Liver (tissue), 8 donors: ENCODE measurements at regions not wholly inside any gene's neighbourhood (a gene's known extent, or its start where the extent isn't known, plus 50 kb on each side); places are given as distances from the start of the nearest gene placed in this dataset.
"Not testable (repeated sequence)": the region's sequence is repeated elsewhere in the genome, so short reads cannot be mapped to it uniquely, and the experiment has no call there.

Source experiments
- DNase-seq: peaks from one replicate; pipeline ENCODE4 v3.0.0-alpha.2; 2017; ENCODE audit warnings: low spot score
- H3K27ac ChIP-seq, 2 donors: one replicate each; pipeline ENCODE4 v1.7.0; 2013; ENCODE audit warnings: inconsistent platforms in 2 of 2, low read length in 2 of 2, control low read depth in 1 of 2, low read depth in 1 of 2, mild to moderate bottlenecking in 1 of 2
- H3K27me3 ChIP-seq, 4 donors: one replicate each; pipeline versions ENCODE4 v1.6.1 to v1.7.0; 2013; ENCODE audit warnings: low read length in 3 of 4, inconsistent platforms in 1 of 4, mild to moderate bottlenecking in 1 of 4, moderate library complexity in 1 of 4; ENCODE audit not compliant: control insufficient read depth in 4 of 4, insufficient read depth in 4 of 4
- H3K36me3 ChIP-seq, 4 donors: one replicate each; pipeline versions ENCODE4 v1.6.1 to v1.7.0; 2013; ENCODE audit warnings: low read length in 3 of 4, mild to moderate bottlenecking in 3 of 4, low read depth in 1 of 4, moderate library complexity in 1 of 4; ENCODE audit not compliant: control insufficient read depth in 4 of 4, insufficient read depth in 3 of 4
- H3K4me1 ChIP-seq, 4 donors: one replicate each; pipeline versions ENCODE4 v1.6.1 to v1.7.0; 2013; ENCODE audit warnings: low read length in 3 of 4, mild to moderate bottlenecking in 3 of 4, moderate library complexity in 1 of 4; ENCODE audit not compliant: control insufficient read depth in 4 of 4, insufficient read depth in 4 of 4
- H3K4me3 ChIP-seq, 3 donors: one replicate each; pipeline versions ENCODE4 v1.6.1 to v1.7.0; 2013; ENCODE audit warnings: low read length in 3 of 3, control low read depth in 1 of 3, low read depth in 1 of 3, mild to moderate bottlenecking in 1 of 3
- H3K9ac ChIP-seq, 2 donors: one replicate each; pipeline ENCODE4 v1.7.0; 2013; ENCODE audit warnings: low read length in 2 of 2, mild to moderate bottlenecking in 2 of 2, moderate library complexity in 2 of 2, control low read depth in 1 of 2, low read depth in 1 of 2
- H3K9me3 ChIP-seq, 4 donors: one replicate each; pipeline versions ENCODE4 v1.6.1 to v1.7.0; 2013; ENCODE audit warnings: low read length in 3 of 4; ENCODE audit not compliant: control insufficient read depth in 4 of 4
- EGR1 ChIP-seq, 2 donors: IDR thresholded peaks; 2 replicates each; pipeline ENCODE4 v1.6.1; 2016 to 2018; ENCODE audit warnings: antibody characterized with exemption in 2 of 2, low read depth in 2 of 2
- FOXA1 ChIP-seq: IDR thresholded peaks from 2 replicates; pipeline ENCODE4 v1.6.1; 2016; ENCODE audit warnings: antibody characterized with exemption
- FOXA2 ChIP-seq: IDR thresholded peaks from 2 replicates; pipeline ENCODE4 v1.6.1; 2016; ENCODE audit warnings: antibody characterized with exemption
- GABPA ChIP-seq, 2 donors: IDR thresholded peaks in 1 of 2; conservative IDR thresholded peaks in 1 of 2; 2 replicates each; pipeline ENCODE4 v1.6.1; 2016; ENCODE audit warnings: antibody characterized with exemption in 2 of 2, mild to moderate bottlenecking in 1 of 2, moderate library complexity in 1 of 2
- HNF4A ChIP-seq, 2 donors: conservative IDR thresholded peaks; 2 replicates each; pipeline ENCODE4 v1.6.1; 2016; ENCODE audit warnings: antibody characterized with exemption in 2 of 2, mild to moderate bottlenecking in 2 of 2
- HNF4G ChIP-seq: IDR thresholded peaks from 2 replicates; pipeline ENCODE4 v1.6.1; 2016; ENCODE audit warnings: antibody characterized with exemption
- JUND ChIP-seq, 2 donors: IDR thresholded peaks; 2 replicates each; pipeline ENCODE4 v1.6.1; 2016; ENCODE audit warnings: antibody characterized with exemption in 2 of 2
- NR2F2 ChIP-seq: IDR thresholded peaks from 2 replicates; pipeline ENCODE4 v1.6.1; 2016; ENCODE audit warnings: antibody characterized with exemption
- RAD21 ChIP-seq, 2 donors: IDR thresholded peaks; 2 replicates each; pipeline ENCODE4 v1.6.1; 2016; ENCODE audit warnings: antibody characterized with exemption in 2 of 2, mild to moderate bottlenecking in 2 of 2
- RXRA ChIP-seq, 2 donors: IDR thresholded peaks; 2 replicates each; pipeline ENCODE4 v1.6.1; 2017 to 2018; ENCODE audit warnings: antibody characterized with exemption in 2 of 2, mild to moderate bottlenecking in 1 of 2
- SP1 ChIP-seq: IDR thresholded peaks from 2 replicates; pipeline ENCODE4 v1.6.1; 2018; ENCODE audit warnings: antibody characterized with exemption, mild to moderate bottlenecking
- TAF1 ChIP-seq: conservative IDR thresholded peaks from 2 replicates; pipeline ENCODE4 v1.6.1; 2016; ENCODE audit warnings: antibody characterized with exemption, mild to moderate bottlenecking
- YY1 ChIP-seq: IDR thresholded peaks from 2 replicates; pipeline ENCODE4 v1.6.1; 2016; ENCODE audit warnings: antibody characterized with exemption, mild to moderate bottlenecking
- WGBS: extraction: QIAGEN DNeasy Blood & Tissue Kit; methylation state at CpG from one replicate; pipeline ENCODE4 v1.1.7; 2013; 5-methylcytosine and 5-hydroxymethylcytosine counted together
- TF ChIP-seq, protein P1 (sequence below): IDR thresholded peaks from 2 replicates; pipeline ENCODE4 v1.6.1; 2016; ENCODE audit warnings: antibody characterized with exemption, mild to moderate bottlenecking
- TF ChIP-seq, protein P2 (sequence below): IDR thresholded peaks from 2 replicates; pipeline ENCODE4 v1.6.1; 2016; ENCODE audit warnings: antibody characterized with exemption
- TF ChIP-seq, protein P3 (sequence below): fragments of 150-350 bp; IDR thresholded peaks from 2 replicates; pipeline ENCODE4 v1.5.1; 2017; ENCODE audit warnings: improper control_type of control experiment, low read depth, low read length; ENCODE audit not compliant: missing input control
- TF ChIP-seq, protein P4 (sequence below): IDR thresholded peaks from 2 replicates; pipeline ENCODE4 v1.6.1; 2016; ENCODE audit warnings: antibody characterized with exemption
- TF ChIP-seq, protein P5 (sequence below): IDR thresholded peaks from 2 replicates; pipeline ENCODE4 v1.6.1; 2016; ENCODE audit warnings: antibody characterized with exemption
- donor health status: healthy.
- donor health status: healthy.
- donor health status: healthy.
- donor health status: healthy.
- donor health status: healthy.

DNA sequence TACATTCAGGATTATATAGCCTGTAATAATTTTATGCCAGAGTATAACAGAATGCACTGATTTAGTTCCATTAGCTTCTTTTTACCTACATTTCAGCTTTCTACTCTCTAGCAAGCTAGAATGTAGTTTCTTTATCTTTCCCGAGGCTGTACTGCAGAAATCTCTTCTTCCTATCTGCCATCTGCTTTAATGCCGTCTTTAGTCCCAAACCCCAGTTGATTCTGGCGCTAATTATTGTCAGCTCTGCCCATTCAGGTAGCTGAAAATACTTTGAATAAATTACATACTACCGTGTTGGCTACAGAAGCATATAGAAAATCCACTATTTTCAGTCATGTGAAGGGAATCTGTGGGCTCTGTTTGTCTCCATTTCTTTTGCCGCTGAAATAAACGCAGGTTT, 706.7 kb downstream of the NTRK3 start (continued):
- TF ChIP-seq, protein P1, sequence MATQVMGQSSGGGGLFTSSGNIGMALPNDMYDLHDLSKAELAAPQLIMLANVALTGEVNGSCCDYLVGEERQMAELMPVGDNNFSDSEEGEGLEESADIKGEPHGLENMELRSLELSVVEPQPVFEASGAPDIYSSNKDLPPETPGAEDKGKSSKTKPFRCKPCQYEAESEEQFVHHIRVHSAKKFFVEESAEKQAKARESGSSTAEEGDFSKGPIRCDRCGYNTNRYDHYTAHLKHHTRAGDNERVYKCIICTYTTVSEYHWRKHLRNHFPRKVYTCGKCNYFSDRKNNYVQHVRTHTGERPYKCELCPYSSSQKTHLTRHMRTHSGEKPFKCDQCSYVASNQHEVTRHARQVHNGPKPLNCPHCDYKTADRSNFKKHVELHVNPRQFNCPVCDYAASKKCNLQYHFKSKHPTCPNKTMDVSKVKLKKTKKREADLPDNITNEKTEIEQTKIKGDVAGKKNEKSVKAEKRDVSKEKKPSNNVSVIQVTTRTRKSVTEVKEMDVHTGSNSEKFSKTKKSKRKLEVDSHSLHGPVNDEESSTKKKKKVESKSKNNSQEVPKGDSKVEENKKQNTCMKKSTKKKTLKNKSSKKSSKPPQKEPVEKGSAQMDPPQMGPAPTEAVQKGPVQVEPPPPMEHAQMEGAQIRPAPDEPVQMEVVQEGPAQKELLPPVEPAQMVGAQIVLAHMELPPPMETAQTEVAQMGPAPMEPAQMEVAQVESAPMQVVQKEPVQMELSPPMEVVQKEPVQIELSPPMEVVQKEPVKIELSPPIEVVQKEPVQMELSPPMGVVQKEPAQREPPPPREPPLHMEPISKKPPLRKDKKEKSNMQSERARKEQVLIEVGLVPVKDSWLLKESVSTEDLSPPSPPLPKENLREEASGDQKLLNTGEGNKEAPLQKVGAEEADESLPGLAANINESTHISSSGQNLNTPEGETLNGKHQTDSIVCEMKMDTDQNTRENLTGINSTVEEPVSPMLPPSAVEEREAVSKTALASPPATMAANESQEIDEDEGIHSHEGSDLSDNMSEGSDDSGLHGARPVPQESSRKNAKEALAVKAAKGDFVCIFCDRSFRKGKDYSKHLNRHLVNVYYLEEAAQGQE = no peak
- TF ChIP-seq FOXA2 = no peak

DNA sequence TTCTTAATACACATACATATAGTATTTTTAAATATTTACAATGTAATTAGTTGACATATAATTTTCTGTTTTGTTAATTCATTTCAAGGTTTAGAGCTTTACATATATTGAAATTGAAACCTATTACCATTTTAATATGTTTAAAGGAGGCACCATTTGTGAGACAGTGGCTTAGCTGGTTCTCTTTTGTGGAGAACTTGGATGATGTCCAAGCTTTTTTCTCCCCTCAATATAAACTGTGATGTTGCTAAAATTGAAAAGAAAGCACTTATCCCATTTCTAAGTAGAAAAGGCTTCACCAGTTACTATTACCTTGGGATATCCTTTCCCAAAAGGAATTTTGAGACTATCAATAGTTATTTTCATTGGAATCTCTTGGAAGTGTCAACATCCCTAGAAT, 707.2 kb downstream of the NTRK3 start:
- no peak overlapping the region for H3K27ac ChIP-seq
- no peaks in the 10 kb centered on the region for H3K4me1 ChIP-seq
- TF ChIP-seq GABPA (IDR thresholded peaks at IDR 0.05 in 1 of 2, conservative IDR thresholded peaks at IDR 0.05 in 1 of 2) (no peak), NR2F2 (no peak), SP1 (no peak), JUND (IDR thresholded peaks at IDR 0.05) (no peak), FOXA1 (no peak), YY1 (no peak), HNF4G (no peak), RXRA (IDR thresholded peaks at IDR 0.05) (no peak), RAD21 (IDR thresholded peaks at IDR 0.05) (no peak), TAF1 (no peak), FOXA2 (no peak), EGR1 (IDR thresholded peaks at IDR 0.05; ENCODE audit: low read depth in 2 of 2) (no peak), HNF4A (conservative IDR thresholded peaks at IDR 0.05) (no peak)
- TF ChIP-seq, protein P2, sequence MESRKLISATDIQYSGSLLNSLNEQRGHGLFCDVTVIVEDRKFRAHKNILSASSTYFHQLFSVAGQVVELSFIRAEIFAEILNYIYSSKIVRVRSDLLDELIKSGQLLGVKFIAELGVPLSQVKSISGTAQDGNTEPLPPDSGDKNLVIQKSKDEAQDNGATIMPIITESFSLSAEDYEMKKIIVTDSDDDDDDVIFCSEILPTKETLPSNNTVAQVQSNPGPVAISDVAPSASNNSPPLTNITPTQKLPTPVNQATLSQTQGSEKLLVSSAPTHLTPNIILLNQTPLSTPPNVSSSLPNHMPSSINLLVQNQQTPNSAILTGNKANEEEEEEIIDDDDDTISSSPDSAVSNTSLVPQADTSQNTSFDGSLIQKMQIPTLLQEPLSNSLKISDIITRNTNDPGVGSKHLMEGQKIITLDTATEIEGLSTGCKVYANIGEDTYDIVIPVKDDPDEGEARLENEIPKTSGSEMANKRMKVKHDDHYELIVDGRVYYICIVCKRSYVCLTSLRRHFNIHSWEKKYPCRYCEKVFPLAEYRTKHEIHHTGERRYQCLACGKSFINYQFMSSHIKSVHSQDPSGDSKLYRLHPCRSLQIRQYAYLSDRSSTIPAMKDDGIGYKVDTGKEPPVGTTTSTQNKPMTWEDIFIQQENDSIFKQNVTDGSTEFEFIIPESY = no peak
- TF ChIP-seq, protein P3, sequence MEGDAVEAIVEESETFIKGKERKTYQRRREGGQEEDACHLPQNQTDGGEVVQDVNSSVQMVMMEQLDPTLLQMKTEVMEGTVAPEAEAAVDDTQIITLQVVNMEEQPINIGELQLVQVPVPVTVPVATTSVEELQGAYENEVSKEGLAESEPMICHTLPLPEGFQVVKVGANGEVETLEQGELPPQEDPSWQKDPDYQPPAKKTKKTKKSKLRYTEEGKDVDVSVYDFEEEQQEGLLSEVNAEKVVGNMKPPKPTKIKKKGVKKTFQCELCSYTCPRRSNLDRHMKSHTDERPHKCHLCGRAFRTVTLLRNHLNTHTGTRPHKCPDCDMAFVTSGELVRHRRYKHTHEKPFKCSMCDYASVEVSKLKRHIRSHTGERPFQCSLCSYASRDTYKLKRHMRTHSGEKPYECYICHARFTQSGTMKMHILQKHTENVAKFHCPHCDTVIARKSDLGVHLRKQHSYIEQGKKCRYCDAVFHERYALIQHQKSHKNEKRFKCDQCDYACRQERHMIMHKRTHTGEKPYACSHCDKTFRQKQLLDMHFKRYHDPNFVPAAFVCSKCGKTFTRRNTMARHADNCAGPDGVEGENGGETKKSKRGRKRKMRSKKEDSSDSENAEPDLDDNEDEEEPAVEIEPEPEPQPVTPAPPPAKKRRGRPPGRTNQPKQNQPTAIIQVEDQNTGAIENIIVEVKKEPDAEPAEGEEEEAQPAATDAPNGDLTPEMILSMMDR = no peak
- TF ChIP-seq, protein P4, sequence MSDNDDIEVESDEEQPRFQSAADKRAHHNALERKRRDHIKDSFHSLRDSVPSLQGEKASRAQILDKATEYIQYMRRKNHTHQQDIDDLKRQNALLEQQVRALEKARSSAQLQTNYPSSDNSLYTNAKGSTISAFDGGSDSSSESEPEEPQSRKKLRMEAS = no peak
- TF ChIP-seq, protein P5, sequence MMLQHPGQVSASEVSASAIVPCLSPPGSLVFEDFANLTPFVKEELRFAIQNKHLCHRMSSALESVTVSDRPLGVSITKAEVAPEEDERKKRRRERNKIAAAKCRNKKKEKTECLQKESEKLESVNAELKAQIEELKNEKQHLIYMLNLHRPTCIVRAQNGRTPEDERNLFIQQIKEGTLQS = no peak
- TF ChIP-seq, protein P1 = no peak
- DNase-seq = no peak
- H3K27me3 ChIP-seq = no peaks in the 10 kb centered on the region
- H3K9me3 ChIP-seq = no peaks in the 10 kb centered on the region
- H3K4me3 ChIP-seq = no peak overlapping the region
- no peaks in the 10 kb centered on the region for H3K36me3 ChIP-seq
- no peak overlapping the region for H3K9ac ChIP-seq

DNA sequence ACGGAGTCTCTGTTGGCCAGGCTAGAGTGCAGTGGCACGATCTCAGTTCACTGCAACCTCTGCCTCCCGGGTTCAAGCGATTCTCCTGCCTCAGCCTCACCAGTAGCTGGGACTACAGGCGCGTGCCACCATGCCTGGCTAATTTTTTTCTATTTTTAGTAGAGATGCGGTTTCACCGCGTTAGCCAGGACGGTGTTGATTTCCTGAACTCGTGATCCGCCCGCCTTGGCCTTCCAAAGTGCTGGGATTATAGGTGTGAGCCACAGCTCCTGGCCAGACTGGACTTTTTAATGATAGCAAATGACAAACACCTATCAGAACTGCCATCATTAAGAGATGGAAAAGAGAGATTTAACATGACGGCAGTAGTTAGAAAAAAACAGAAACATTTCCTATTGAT, 707.9 kb downstream of the NTRK3 start:
- H3K9ac ChIP-seq, H3K27me3 ChIP-seq, H3K36me3 ChIP-seq, H3K4me3 ChIP-seq, H3K27ac ChIP-seq, H3K9me3 ChIP-seq, DNase-seq, H3K4me1 ChIP-seq: not testable (repeated sequence)
- 88% methylated on average over 14 of the region's 14 CpGs for WGBS
